ENCODE measurements at regions not wholly inside any gene's neighbourhood (a gene's known extent, or its start where the extent isn't known, plus 50 kb on each side); places are given as distances from the start of the nearest gene placed in this dataset.
"Not testable (repeated sequence)": the region's sequence is repeated elsewhere in the genome, so short reads cannot be mapped to it uniquely, and the experiment has no call there.

- no peak for DNase-seq
Observed at GRCh38 chr12:25382311-25383106, 131.8 kb upstream of the KRAS start.

GRCh38 chr12:25377469-25378177 is 126.9 kb upstream of the KRAS start:
- no peak for DNase-seq

GRCh38 chr12:25376985-25377384 is 126.3 kb upstream of the KRAS start:
- no peak for DNase-seq

- no peak for DNase-seq
Observed at GRCh38 chr12:25376407-25376806, 125.7 kb upstream of the KRAS start.

GRCh38 chr12:25372969-25373817 is 122.5 kb upstream of the KRAS start:
- no peak for DNase-seq

GRCh38 chr12:25372002-25372401 is 121.3 kb upstream of the KRAS start:
- DNase-seq = no peak

GRCh38 chr12:25368557-25368956 is 117.8 kb upstream of the KRAS start:
- no peak for DNase-seq

GRCh38 chr12:25366122-25366521 is 115.4 kb upstream of the KRAS start:
- DNase-seq = no peak

GRCh38 chr12:25365340-25365730 is 114.6 kb upstream of the KRAS start:
- DNase-seq = no peak

- no peak for DNase-seq
Observed at GRCh38 chr12:25364529-25365339, 114.0 kb upstream of the KRAS start.

GRCh38 chr12:25362646-25363045 is 111.9 kb upstream of the KRAS start:
- no peak for DNase-seq

GRCh38 chr12:25361511-25361910 is 110.8 kb upstream of the KRAS start:
- no peak for DNase-seq

- DNase-seq = no peak
Observed at GRCh38 chr12:25357595-25357994, 106.9 kb upstream of the KRAS start.

- not testable (repeated sequence) for DNase-seq
Observed at GRCh38 chr12:25352942-25353341, 102.2 kb upstream of the KRAS start.

- DNase-seq = no peak
Observed at GRCh38 chr12:25352083-25352918, 101.6 kb upstream of the KRAS start.

GRCh38 chr12:25348593-25348895 is 97.8 kb upstream of the KRAS start:
- no peak for DNase-seq

- DNase-seq = no peak
Observed at GRCh38 chr12:25347716-25348592, 97.2 kb upstream of the KRAS start.

- DNase-seq = not testable (repeated sequence)
Observed at GRCh38 chr12:25341877-25342276, 91.1 kb upstream of the KRAS start.

GRCh38 chr12:25337916-25338315 is 87.2 kb upstream of the KRAS start:
- DNase-seq = no peak

GRCh38 chr12:25332143-25332542 is 81.4 kb upstream of the KRAS start:
- no peak for DNase-seq

Measured in T-helper 9 cell (primary cell).